Heart left ventricle (tissue), 13 donors: ENCODE measurements at regions not wholly inside any gene's neighbourhood (a gene's known extent, or its start where the extent isn't known, plus 50 kb on each side); places are given as distances from the start of the nearest gene placed in this dataset.

Experiments used
- POLR2A ChIP-seq, 2 donors: fragments of 450-650 bp; IDR thresholded peaks; one replicate each; pipeline ENCODE4 v1.6.1; 2017; ENCODE audit warnings: antibody characterized with exemption in 2 of 2, mild to moderate bottlenecking in 2 of 2, moderate library complexity in 2 of 2
- TF ChIP-seq, protein P1 (sequence below), 12 donors: fragments of 200-600 bp; sonication (generic) in 4 of 12; IDR thresholded peaks; one replicate each; pipeline versions ENCODE4 v1.5.0 to v1.8.0; 2018 to 2022; ENCODE audit warnings: antibody characterized with exemption in 12 of 12, mild to moderate bottlenecking in 5 of 12
- donor health status: ischemic (EF 13 %, LVEDD 7.1; RV severe dilation, severe dysfunction).
- donor health status: DM: no; HTN: yes; CAD: no.
- donor health status: DM: no; HTN: no; CAD: no.
- donor health status: ischemic (EF 25% LVEDD 6.9; RV normal size, moderate dysfunction).
- donor health status: ischemic (EF 25% LVEDD 5.7; RV mildly dilated, moderate dysfunction).
- donor health status: ischemic (EF 35%, LVEDD 5.7; RV mildly dilated, moderate dysfunction).
- donor health status: nonischemic (EF 11% LVEDD 7.7; RV severe dilation, severe dysfunction).
- donor health status: DM: yes; HTN: yes; CAD: no.
- donor health status: PGD.
- donor health status: ischemic (EF 29% LVEDD 5.4; RV normal size, mild dysfunction).
- donor health status: nonischemic (EF 23%, LVEDD 6.1; RV moderate dilation, normal function).

DNA sequence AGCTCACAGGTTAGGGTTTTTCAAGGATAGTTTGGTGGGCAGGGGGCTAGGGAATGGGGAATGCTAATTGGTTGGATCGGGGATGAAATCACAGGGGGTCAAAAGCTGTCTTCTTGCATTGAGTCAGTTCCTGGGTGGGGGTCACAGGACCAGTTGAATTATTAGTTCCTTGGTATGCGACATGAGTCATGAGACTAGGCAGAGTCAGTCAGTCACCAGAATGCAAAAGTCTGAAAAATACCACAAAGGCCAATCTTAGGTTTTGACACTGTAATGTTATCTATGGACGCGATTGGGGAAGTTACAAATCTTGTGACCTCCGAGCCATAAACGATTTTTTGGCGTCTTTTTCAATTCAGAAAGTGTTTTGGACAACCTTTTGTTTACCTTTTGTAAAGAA, 101.2 kb downstream of the ZNF519 start:
- TF ChIP-seq, protein P1, sequence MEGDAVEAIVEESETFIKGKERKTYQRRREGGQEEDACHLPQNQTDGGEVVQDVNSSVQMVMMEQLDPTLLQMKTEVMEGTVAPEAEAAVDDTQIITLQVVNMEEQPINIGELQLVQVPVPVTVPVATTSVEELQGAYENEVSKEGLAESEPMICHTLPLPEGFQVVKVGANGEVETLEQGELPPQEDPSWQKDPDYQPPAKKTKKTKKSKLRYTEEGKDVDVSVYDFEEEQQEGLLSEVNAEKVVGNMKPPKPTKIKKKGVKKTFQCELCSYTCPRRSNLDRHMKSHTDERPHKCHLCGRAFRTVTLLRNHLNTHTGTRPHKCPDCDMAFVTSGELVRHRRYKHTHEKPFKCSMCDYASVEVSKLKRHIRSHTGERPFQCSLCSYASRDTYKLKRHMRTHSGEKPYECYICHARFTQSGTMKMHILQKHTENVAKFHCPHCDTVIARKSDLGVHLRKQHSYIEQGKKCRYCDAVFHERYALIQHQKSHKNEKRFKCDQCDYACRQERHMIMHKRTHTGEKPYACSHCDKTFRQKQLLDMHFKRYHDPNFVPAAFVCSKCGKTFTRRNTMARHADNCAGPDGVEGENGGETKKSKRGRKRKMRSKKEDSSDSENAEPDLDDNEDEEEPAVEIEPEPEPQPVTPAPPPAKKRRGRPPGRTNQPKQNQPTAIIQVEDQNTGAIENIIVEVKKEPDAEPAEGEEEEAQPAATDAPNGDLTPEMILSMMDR (IDR thresholded peaks at IDR 0.05): no peak
- no peak for TF ChIP-seq POLR2A (IDR thresholded peaks at IDR 0.05)
